Type B pancreatic cell (in vitro differentiated cells): ENCODE measurements at regions not wholly inside any gene's neighbourhood (a gene's known extent, or its start where the extent isn't known, plus 50 kb on each side); places are given as distances from the start of the nearest gene placed in this dataset.
"Not testable (repeated sequence)": the region's sequence is repeated elsewhere in the genome, so short reads cannot be mapped to it uniquely, and the experiment has no call there.

Source experiments
- DNase-seq: peaks from one replicate; pipeline ENCODE4 v3.0.0; 2021; ENCODE audit warnings: mixed read lengths; ENCODE audit not compliant: unreplicated experiment; ENCODE audit errors: extremely low spot score
- H3K27ac Mint-ChIP-seq: 2 replicates; pipeline ENCODE4 v1.8.0; 2021; ENCODE audit warnings: mild to moderate bottlenecking, mixed read lengths
- H3K27me3 Mint-ChIP-seq: 2 replicates; pipeline ENCODE4 v1.8.0; 2021; ENCODE audit warnings: mixed read lengths
- H3K36me3 Mint-ChIP-seq: 2 replicates; pipeline ENCODE4 v1.8.0; 2021; ENCODE audit warnings: mixed read lengths
- H3K4me1 Mint-ChIP-seq: one replicate; pipeline ENCODE4 v1.8.0; 2021; ENCODE audit warnings: mixed read lengths; ENCODE audit not compliant: unreplicated experiment
- H3K4me3 Mint-ChIP-seq: 2 replicates; pipeline ENCODE4 v1.8.0; 2021; ENCODE audit warnings: mild to moderate bottlenecking, mixed read lengths
- H3K9me3 Mint-ChIP-seq: 2 replicates; pipeline ENCODE4 v1.8.0; 2021; ENCODE audit warnings: mixed read lengths
- TF ChIP-seq, protein P1 (sequence below): fragments of 200-600 bp; sonication (generic); conservative IDR thresholded peaks from 2 replicates; pipeline ENCODE4 v1.5.0; 2021; ENCODE audit warnings: antibody characterized with exemption, mild to moderate bottlenecking

DNA sequence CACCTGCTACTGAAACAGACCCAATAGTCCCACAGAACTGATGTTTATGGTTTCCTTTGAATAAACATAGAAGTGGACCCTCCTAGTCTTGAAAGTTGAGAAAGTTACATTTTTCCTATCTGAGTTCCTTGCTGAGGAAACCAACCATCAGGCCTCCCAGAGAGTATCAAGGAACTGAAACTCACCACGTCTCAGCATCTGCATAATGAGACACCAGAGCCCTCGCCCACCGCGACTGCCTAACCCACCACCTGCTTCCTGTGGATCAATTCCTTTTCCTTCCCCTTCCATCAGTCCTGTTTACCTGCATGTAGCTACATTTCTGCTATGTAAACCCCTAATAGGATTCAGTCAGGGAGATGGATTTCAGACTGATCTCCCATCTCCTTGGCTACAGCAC, 443.2 kb upstream of the TMEM132C start:
- Mint-ChIP-seq H3K27ac (no peak overlapping the region), H3K27me3 (peaks cover 7% of the 10 kb centered on the region), H3K4me3 (no peak overlapping the region), H3K9me3 (no peaks in the 10 kb centered on the region), H3K36me3 (no peaks in the 10 kb centered on the region), H3K4me1 (peaks cover 4% of the 10 kb centered on the region)
- DNase-seq: no peak
- TF ChIP-seq, protein P1, sequence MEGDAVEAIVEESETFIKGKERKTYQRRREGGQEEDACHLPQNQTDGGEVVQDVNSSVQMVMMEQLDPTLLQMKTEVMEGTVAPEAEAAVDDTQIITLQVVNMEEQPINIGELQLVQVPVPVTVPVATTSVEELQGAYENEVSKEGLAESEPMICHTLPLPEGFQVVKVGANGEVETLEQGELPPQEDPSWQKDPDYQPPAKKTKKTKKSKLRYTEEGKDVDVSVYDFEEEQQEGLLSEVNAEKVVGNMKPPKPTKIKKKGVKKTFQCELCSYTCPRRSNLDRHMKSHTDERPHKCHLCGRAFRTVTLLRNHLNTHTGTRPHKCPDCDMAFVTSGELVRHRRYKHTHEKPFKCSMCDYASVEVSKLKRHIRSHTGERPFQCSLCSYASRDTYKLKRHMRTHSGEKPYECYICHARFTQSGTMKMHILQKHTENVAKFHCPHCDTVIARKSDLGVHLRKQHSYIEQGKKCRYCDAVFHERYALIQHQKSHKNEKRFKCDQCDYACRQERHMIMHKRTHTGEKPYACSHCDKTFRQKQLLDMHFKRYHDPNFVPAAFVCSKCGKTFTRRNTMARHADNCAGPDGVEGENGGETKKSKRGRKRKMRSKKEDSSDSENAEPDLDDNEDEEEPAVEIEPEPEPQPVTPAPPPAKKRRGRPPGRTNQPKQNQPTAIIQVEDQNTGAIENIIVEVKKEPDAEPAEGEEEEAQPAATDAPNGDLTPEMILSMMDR: no peak

DNA sequence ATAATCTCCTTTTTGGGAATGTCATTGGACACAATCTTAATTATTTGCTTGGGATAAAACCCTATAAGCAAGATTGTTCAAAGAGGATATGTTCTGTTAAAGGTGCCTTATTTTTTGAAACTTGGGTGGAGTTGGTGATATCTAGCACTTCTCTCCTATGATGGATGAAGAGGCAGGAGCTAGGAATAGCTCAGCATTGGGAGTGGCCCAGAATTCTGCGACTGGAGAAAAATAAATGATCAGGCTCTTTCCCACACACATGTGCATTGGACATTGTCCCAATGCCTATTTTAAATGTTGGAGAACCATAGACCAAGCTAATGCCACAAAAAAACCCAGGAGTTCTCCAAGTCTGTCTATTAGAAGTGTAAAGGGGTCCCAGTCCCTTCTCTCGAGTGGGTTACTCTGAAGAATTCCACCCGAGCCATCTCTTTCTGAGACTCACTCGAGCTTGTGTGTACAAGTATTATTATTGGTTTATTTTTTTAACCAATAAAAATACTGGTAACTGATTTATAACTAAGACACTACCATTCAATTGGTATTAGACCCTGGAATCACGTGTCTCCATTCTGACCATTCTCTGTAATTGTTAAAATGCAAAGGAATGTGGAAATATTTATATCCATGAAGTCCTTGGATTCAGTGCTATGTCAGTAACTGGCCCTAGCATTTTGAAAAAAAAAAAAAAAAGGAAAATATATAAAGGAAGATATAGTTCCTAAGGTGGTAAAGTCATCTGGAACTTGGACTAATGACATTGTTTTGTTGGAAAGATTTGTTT, 437.5 kb upstream of the TMEM132C start:
- Mint-ChIP-seq H3K27me3 (no peaks in the 10 kb centered on the region), H3K36me3 (no peaks in the 10 kb centered on the region), H3K4me1 (no peaks in the 10 kb centered on the region), H3K9me3 (no peaks in the 10 kb centered on the region), H3K27ac (no peak overlapping the region), H3K4me3 (no peak overlapping the region)
- TF ChIP-seq, protein P1: no peak
- no peak for DNase-seq

- Mint-ChIP-seq H3K27me3 (no peaks in the 10 kb centered on the region), H3K4me1 (no peaks in the 10 kb centered on the region), H3K9me3 (no peaks in the 10 kb centered on the region), H3K4me3 (no peak overlapping the region), H3K36me3 (no peaks in the 10 kb centered on the region), H3K27ac (no peak overlapping the region)
- TF ChIP-seq, protein P1: no peak
- no peak for DNase-seq
These were observed 436.9 kb upstream of the TMEM132C start for GRCh38 chr12:127830065-127830460.

DNA sequence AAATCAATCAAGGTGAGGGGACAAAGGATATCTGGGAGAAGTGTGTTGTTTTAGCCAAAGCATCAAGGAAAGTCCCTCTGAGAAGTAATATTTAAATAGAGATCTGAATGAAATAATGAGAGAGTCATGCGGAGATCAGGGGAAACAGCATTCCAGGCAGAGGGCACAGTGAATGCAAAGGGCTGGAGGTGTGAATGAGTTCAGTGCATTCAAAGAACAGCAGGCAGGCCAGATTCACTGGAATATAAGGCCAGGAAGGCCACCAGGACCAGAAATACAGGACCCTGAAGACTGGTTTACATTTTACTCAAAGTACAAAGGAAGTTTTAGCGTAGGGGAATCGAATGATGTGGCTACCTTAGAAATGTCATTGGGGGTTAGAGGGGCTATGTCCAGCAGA, 436.2 kb upstream of the TMEM132C start:
- Mint-ChIP-seq H3K4me3 (no peak overlapping the region), H3K27ac (no peak overlapping the region), H3K4me1 (no peaks in the 10 kb centered on the region), H3K9me3 (no peaks in the 10 kb centered on the region), H3K27me3 (no peaks in the 10 kb centered on the region), H3K36me3 (no peaks in the 10 kb centered on the region)
- DNase-seq: no peak
- TF ChIP-seq, protein P1: no peak

DNA sequence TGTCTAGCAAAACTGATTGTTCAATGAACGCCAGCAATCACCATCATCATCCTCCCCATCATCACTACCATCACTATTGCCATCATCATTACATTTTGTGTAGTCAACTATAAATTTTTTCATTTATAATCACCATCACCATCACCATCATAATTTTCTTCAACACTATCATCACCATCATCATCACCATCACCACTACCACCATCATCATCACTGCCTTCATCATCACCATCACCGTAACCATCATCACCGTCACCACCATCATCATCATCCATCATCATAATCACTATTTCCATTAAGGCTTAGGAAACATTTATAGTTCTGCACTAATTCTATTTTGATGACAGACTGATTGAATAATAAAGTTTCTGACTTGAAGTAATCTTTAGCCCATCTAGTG, 434.8 kb upstream of the TMEM132C start:
- Mint-ChIP-seq H3K36me3 (no peaks in the 10 kb centered on the region), H3K4me1 (no peaks in the 10 kb centered on the region), H3K27me3 (no peaks in the 10 kb centered on the region), H3K27ac (no peak overlapping the region), H3K4me3 (no peak overlapping the region), H3K9me3 (no peaks in the 10 kb centered on the region)
- TF ChIP-seq, protein P1: no peak
- no peak for DNase-seq

DNA sequence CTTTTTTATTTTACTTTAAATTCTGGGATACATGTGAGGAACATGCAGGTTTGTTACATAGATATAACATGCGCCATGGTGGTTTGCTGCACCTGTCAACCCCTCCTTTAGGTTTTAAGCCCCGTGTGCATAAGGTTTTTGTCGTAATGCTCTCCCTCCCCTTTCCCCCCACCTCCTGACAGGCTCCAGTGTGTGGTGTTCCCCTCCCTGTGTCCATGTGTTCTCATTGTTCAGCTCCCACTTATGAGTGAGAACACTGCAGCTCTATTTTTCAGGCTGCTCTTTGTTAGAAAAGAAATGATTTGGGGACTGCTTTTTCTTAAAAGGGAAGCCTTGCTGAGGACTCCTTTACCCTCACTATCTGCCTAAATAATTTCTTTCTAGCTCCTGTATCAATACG, 430.2 kb upstream of the TMEM132C start:
- not testable (repeated sequence) for H3K4me1 Mint-ChIP-seq, H3K9me3 Mint-ChIP-seq, H3K27ac Mint-ChIP-seq, H3K4me3 Mint-ChIP-seq, H3K36me3 Mint-ChIP-seq, H3K27me3 Mint-ChIP-seq, DNase-seq
